Midbrain (tissue), 1 donor: ENCODE measurements at regions not wholly inside any gene's neighbourhood (a gene's known extent, or its start where the extent isn't known, plus 50 kb on each side); places are given as distances from the start of the nearest gene placed in this dataset.

Experiments
- DNase-seq: peaks from one replicate; lab custom pipeline; 2025; lab: John Stamatoyannopoulos, UW

GRCh38 chr19:30083125-30083681 is 141.2 kb downstream of the URI1 start:
- no peak for DNase-seq

DNA sequence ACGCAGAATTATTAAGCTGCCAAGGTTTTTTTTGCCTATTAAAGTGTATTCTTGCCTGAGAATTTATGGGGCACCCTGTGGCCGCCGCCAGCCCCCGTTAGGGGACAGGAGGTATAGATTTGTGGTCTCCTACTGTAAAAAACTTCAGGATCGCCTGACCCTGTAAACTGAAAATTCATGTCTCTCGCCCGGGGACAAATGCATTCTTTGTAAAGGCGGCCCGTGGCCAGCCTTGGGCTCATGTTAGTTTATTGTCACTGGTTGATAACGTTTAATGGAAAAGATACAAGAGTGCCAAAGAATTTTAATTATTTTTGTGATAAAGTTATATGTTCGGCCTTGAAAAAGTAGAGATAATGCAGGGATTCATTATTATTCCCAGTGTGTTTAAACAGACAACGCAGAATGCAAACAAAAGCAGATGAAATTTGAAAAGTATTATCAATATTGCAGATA is 141.7 kb downstream of the URI1 start:
- no peak for DNase-seq

DNA sequence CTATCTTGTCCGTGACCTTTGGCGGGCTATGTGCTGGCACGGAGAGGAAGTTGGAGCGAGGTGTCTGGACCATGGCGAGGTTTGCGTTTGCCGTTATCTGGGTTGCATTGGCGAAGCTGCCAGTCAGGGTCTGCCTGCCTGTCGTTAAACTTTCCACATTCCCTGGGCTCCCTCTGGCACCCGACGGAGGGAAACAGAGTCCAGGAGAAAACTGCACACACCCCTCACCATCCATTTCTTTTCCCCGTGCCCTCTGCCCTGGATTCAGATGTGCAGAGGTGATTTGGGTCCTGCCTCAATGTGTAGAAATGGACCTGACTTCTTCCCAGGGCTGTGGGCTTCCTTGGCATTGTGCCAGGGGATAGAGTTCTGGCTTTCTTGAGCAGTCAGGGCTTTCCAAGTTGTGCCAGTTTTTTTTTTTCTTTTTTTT is 142.4 kb downstream of the URI1 start:
- no peak for DNase-seq

- no peak for DNase-seq
Measured at GRCh38 chr19:30085394-30085793, 143.4 kb downstream of the URI1 start.

GRCh38 chr19:30086220-30086619 is 144.2 kb downstream of the URI1 start:
- DNase-seq = no peak

DNA sequence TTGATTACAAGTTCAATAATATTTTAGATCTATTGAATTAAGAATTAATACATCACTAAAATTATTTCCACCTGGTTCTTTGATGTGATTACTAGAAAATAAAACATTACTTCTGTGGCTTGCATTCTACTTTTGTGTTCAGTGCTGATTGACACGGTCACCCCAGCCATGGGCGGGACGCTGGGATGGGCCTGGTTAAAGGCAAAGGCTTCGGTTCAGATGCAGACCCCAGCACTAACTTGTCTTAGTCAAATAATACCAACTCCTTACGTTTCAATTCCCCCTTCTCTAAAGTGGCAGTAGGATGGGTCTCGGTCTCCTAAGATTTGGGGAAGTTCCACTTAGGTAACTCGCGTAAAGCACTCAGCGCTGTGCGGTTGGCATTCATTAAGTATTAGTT is 144.9 kb downstream of the URI1 start:
- no peak for DNase-seq

GRCh38 chr19:30087381-30088138 is 145.5 kb downstream of the URI1 start:
- no peak for DNase-seq

GRCh38 chr19:30088567-30088966 is 146.5 kb downstream of the URI1 start:
- no peak for DNase-seq

- DNase-seq = no peak
Measured at GRCh38 chr19:30089086-30089665, 147.1 kb downstream of the URI1 start.

- no peak for DNase-seq
Measured at GRCh38 chr19:30090476-30090875, 148.4 kb downstream of the URI1 start.

DNA sequence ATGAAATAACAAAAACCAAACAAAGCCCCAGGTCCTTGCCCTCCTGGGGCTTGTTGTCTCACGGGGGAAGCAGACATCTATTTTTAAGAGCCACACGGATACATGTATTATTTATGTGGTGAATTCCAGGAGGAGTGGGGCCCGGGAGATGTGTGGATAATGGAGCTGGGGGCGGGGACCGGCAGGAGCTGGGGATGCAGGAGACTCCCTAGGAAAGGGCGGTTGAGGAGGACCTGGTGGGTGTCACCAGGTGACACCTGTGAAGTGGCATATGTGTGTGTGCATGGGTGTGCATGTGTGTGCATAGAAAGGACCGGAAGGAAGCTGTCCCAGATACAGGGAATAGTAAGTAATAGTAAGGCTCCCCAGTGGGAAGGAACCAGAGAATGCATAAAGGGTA is 148.9 kb downstream of the URI1 start:
- DNase-seq = no peak

DNA sequence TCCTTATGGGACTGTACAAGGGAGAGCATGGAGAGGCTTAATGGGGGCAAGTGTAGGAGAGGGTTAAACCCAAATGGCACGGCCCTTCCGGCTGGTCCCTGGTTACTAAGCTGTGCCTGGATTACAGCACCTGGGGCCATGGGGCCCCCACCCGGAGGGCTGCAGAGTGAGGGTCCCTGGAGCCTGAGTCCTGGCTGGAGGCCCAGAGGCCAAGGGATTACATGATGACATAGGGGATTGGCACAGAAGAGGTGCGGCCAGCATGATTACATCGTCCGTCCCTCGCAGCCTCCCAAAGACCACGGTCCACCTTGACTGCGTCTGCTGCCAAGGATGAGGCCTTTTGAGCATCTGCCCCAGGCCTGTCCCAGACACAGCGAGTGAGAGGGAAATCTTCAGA is 149.4 kb downstream of the URI1 start:
- no peak for DNase-seq

GRCh38 chr19:30091856-30092255 is 149.8 kb downstream of the URI1 start:
- DNase-seq = no peak

DNA sequence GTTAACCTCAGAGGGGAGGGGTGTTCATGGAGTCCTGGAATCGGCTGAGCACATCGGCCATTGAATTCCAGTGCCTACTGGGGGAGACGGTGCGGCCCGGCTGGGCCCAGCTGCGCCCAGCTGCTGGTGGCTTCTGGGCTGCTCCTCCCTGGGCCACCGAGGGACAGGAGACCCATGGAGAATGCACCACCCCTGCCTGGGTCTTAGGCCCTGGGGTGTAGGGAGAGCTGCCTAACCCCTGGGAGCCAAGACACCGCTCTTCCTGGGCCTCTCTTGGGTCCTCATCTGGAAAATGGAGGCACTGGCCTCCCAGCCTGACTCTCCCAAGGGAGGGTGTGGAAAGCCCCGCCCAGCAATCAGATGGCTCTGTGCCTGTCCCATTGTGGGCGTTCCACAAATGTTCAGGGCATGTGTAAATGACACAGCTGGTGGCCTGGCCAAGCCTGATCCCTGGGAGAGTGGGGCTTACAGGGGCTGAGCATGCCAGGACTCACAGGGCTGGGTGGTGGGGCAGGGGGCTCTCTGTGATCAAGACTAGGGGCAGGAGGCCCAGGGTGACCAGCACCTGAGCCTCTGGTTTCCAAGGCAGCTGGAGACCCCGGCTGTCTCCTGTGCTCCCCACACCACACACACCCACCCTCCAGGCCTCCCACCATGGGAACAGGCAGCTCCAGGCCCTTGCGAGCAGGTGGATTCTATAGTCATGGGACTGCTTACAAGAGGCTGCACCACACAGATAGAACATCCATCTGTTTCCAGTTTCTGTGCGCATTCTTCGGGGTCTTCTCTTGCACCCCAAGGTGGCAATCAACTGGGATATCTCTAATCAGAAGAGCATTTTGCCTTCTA is 150.9 kb downstream of the URI1 start:
- DNase-seq = no peak

- no peak for DNase-seq
Measured at GRCh38 chr19:30093966-30094755, 152.1 kb downstream of the URI1 start.

GRCh38 chr19:30094756-30095140 is 152.7 kb downstream of the URI1 start:
- no peak for DNase-seq

GRCh38 chr19:30095171-30095570 is 153.1 kb downstream of the URI1 start:
- no peak for DNase-seq

GRCh38 chr19:30096596-30097370 is 154.7 kb downstream of the URI1 start:
- DNase-seq = no peak

GRCh38 chr19:30097746-30098280 is 155.8 kb downstream of the URI1 start:
- DNase-seq = no peak

DNA sequence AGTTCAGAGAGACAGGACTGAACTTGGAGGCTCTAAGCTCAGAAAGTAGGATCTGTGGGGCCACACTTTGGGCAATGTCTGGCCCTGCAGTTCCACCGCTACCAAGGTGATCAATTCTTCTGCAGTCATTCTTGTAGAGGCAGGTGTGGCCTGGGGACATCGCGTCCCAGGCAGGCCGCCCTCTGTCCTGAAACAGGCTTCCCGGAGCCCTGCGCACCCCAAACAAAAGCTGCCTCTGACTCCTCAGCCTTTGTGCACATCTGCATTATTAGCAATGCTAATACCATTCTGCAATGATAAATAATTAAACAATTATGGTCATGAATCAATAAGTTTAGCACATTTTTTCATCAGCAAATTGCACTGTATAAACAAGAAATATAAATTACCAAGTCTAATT is 160.2 kb downstream of the URI1 start:
- no peak for DNase-seq

- DNase-seq = no peak
Measured at GRCh38 chr19:30102666-30103065, 160.6 kb downstream of the URI1 start.
